ENCODE measurements at regions not wholly inside any gene's neighbourhood (a gene's known extent, or its start where the extent isn't known, plus 50 kb on each side); places are given as distances from the start of the nearest gene placed in this dataset.

GRCh38 chr4:163863082-163863481 is 368.6 kb downstream of the TMA16 start:
- H3K27ac ChIP-seq: no peak overlapping the region
- TF ChIP-seq, protein P1, sequence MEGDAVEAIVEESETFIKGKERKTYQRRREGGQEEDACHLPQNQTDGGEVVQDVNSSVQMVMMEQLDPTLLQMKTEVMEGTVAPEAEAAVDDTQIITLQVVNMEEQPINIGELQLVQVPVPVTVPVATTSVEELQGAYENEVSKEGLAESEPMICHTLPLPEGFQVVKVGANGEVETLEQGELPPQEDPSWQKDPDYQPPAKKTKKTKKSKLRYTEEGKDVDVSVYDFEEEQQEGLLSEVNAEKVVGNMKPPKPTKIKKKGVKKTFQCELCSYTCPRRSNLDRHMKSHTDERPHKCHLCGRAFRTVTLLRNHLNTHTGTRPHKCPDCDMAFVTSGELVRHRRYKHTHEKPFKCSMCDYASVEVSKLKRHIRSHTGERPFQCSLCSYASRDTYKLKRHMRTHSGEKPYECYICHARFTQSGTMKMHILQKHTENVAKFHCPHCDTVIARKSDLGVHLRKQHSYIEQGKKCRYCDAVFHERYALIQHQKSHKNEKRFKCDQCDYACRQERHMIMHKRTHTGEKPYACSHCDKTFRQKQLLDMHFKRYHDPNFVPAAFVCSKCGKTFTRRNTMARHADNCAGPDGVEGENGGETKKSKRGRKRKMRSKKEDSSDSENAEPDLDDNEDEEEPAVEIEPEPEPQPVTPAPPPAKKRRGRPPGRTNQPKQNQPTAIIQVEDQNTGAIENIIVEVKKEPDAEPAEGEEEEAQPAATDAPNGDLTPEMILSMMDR (conservative IDR thresholded peaks at IDR 0.05): no peak

- TF ChIP-seq, protein P1 (conservative IDR thresholded peaks at IDR 0.05): no peak
- H3K27ac ChIP-seq: no peak overlapping the region
Observed at GRCh38 chr4:163865010-163865409, 370.5 kb downstream of the TMA16 start.

DNA sequence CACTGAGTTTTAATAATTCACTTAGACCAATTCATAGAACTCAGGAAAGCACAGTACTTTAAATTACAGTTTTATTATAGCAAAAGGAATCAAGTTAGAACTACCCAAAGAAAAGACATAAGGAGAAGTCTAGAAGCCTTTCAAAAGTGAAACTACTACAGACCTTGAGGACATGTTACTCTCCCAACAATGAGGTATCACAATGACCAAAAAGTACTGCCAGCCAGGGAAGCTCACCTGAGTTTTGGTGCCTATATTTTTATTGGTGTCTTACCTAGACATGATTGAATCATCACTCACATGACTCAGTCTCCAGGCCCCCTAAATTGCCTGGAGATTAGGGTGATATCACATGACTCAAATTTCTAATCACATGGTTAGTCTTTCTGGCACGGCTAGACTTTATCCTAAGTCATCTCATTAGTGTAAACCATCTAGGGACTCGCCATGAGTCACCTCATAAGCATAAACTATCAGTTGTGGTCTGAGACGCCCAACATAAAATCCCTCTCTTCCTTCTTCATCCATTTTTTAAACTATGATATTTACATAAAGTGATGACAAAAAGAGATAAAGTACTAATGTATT is 372.3 kb downstream of the TMA16 start:
- H3K27ac ChIP-seq: no peak overlapping the region
- TF ChIP-seq, protein P1 (conservative IDR thresholded peaks at IDR 0.05): no peak

GRCh38 chr4:163868445-163868844 is 374.0 kb downstream of the TMA16 start:
- no peak overlapping the region for H3K27ac ChIP-seq
- TF ChIP-seq, protein P1 (conservative IDR thresholded peaks at IDR 0.05): no peak

DNA sequence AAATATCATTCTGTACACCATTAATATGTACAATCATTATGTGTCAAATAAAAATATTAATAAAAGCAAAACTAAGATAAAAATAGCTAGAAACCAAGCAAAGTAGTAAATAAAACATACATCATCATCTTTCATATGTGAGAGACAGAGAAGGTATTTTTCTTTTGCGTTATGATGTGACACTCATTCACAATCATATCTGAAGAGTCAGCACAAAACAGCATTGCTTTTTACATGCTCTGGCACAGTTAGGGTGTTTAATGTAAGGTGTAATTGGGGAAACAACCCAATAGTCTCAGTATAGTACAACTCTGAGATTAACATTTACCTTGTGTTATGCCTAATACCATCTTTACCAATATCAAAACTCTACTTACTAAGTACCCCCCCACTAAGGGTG is 376.6 kb downstream of the TMA16 start:
- TF ChIP-seq, protein P1 (conservative IDR thresholded peaks at IDR 0.05): no peak
- no peak overlapping the region for H3K27ac ChIP-seq

DNA sequence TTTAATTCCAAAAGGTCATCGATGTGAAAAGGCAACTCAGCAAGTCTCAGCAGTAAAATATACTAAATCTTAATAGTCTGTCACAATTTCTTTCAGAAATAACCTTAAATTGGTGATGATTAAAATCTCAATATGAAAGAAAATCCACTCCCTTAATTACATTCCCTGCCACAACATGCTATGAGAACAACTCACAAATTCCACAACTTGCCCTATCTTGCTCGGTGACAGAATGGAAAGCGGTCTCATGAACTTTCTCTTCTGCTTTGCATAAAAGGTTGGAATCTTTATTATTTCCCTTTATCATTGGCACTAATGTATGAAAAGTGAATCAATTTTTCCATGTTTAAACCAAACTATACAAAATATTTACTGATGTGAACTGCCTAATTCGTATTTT is 380.8 kb downstream of the TMA16 start:
- no peak overlapping the region for H3K27ac ChIP-seq
- TF ChIP-seq, protein P1 (conservative IDR thresholded peaks at IDR 0.05): no peak

- no peak overlapping the region for H3K27ac ChIP-seq
- TF ChIP-seq, protein P1 (conservative IDR thresholded peaks at IDR 0.05): no peak
Observed at GRCh38 chr4:163878336-163879121, 384.0 kb downstream of the TMA16 start.

All from VCaP (cell line).